HG02884 (cell line): ENCODE measurements at regions not wholly inside any gene's neighbourhood (a gene's known extent, or its start where the extent isn't known, plus 50 kb on each side); places are given as distances from the start of the nearest gene placed in this dataset.

Experiments
- ATAC-seq: cut with Tn5 transposase; IDR thresholded peaks from one replicate; pipeline ENCODE4 v1.9.1; 2021; ENCODE audit warnings: mild to moderate bottlenecking, moderate library complexity; ENCODE audit not compliant: unreplicated experiment

DNA sequence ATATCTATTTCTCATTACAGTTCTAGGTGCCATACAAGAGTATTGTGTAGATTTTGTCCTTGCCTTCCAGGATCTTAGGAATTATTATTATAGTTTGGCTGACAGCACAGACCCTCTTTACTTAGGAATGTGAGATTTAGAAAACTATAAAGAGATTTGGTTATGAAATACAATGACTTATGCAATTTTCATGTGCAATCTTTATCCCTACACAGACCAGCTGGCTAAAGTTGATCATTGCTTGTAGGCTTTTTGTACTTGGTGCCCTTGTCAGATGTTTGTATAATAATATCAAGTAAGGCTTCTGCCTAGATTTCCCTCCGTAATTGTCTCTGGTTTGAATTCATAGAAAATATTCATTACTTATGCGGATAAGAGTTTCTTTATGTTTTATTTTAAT lies 174.5 kb upstream of the GAP43 start:
- ATAC-seq, result no peak

GRCh38 chr3:115450036-115450435 lies 173.3 kb upstream of the GAP43 start:
- ATAC-seq, result no peak

GRCh38 chr3:115464036-115464435 lies 159.3 kb upstream of the GAP43 start:
- no peak for ATAC-seq

DNA sequence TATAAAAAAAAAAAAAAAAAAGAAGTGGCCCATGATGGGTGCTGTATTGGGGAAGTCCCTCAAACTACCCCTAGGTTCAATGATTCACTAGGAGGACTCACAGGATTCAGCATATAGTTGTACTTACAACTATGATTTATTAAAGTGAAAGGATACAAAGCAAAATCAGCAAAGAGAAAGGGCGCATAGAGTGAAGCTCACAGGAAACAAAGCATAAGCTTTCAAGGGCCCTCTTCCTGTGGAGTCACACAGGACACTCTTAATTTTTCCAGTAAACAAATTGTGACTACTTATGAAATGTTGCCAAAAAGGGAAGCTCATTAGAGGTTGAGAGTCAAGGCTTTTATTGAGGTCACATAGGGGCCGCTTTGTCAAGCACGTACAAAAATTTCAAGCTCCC lies 153.7 kb upstream of the GAP43 start:
- no peak for ATAC-seq

GRCh38 chr3:115470254-115470653 lies 153.1 kb upstream of the GAP43 start:
- no peak for ATAC-seq

DNA sequence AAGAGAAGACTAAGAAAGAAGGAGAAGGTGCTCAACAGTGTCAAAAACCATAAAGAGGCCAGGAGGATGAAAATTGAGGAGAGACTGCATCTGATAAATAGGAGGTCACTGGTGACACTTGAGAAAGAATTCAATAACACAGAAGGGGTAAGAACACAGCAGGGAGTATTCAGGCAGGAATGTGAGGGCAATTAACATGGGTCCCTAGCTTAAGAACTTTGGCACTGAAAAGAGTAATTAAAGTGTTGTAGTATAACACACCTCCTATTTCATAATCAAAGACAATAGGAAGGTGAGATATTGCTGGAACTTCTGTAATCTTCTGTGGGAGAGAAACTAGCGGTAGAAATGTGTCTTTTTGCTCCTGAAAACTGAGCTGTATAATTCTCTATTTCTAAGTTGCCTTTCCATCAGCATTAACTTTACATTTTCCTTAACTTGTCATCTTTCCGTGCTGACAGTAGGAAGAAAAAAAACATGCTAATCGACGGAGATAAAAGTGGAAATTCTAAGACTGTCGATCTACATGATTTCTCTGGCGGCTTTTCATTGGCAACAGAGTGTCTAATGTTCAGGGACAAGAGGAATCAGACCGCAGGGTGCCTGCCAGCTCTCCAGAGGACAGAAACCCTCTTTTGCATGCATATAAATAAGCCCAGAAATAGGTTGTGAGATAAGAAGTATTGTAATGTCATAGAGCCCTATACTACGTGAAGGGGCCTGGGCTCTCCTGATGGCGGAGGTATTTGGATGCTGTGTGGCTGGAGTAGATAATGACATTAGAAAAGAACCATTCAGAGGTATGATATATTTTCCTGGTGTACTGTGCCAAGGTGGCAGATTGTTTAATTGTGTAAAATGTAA lies 147.9 kb upstream of the GAP43 start:
- no peak for ATAC-seq

DNA sequence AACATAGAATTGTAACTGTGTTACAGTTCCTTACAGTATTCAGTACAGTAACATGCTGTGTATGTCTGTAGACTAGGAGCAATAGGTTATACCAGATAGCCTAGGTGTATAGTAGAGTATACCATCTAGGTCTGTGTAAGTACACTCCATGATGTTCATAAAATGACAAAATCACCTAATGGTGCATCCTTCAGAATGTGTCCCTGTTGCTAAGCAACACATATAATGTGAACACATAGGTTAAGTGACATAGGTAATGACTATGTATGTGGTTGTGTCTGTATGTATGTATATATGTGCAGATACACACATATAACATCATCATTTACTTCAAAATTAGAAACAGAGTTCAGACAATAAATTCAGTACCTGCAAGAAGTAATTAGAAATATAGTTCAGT lies 146.8 kb upstream of the GAP43 start:
- no peak for ATAC-seq

- no peak for ATAC-seq
Observed at GRCh38 chr3:115478359-115478758, 145.0 kb upstream of the GAP43 start.

DNA sequence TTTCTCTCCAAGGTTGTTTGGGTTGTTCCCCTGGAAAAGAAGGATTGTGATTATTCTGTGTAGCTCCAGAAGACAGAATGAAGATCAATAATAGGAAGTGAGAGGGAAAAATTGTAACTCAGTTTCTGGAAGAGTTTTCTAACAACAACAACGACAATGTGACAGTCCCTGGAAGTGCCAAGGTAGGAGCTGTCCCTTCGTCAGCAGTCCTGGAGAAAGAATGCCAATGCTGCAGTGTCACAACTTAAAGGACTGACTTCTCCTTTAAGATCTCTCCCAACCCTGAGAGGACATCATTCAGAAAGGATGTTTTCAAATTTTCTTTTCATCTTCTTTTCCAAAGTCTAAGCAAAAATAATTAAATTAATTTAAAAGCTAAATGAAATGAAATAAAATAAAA lies 136.4 kb upstream of the GAP43 start:
- ATAC-seq, result no peak

DNA sequence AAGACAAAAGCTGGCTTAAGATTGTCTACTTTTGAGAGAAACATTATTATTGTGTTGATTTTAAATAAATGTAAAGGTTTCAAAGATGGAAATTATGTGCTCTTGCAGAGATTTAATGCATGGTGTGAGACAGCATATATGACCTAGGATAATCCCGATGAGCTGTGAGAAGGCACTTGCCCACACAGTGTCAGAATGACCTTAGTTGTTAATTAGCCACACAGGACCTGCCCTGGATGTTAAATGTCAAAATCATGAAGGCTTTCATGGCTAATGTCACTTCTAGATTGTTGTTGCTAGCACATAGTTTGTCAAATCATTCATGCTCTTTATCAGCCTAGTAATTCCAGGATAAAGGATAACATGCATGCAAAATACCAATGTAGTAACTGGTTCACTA lies 135.3 kb upstream of the GAP43 start:
- ATAC-seq, result no peak

DNA sequence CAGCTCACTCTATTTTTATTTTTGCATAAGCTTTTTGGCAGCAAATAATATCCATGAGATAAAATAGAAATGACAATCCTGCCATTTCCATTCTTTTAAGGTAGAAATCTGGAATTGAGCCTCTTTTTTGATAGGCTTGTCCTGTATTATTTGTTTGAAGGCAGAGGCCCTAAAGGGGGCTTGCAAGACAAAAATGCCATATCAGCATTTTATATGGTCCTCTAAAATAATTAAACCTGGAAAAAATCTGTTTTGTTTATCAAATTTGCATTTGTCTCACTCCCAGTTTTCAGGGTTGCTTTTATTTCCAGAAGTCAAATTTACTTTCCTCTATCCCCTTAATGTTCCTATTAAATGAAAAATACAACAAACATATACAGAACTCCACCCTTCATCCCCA lies 134.9 kb upstream of the GAP43 start:
- no peak for ATAC-seq

GRCh38 chr3:115494826-115495225 lies 128.5 kb upstream of the GAP43 start:
- no peak for ATAC-seq

DNA sequence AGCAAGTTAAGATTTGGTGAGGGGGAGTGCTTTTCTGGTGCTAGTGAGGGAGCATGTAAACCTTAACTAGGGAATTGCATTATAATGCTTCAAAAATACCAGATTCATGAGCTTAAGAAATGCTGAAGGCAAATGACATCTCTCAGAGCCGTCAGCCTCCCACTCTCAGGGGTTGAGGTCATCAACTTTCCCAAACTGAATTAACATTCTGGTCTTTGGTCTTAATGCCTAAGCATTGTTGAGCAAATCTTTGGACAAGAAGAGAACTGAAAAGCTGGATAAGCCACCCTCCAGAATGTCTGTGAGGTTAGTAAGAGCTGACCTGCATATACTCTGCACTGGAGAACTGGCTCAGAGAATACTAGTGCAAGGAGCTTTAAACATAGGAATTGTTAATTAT lies 124.9 kb upstream of the GAP43 start:
- no peak for ATAC-seq

- no peak for ATAC-seq
Observed at GRCh38 chr3:115498898-115499297, 124.4 kb upstream of the GAP43 start.

DNA sequence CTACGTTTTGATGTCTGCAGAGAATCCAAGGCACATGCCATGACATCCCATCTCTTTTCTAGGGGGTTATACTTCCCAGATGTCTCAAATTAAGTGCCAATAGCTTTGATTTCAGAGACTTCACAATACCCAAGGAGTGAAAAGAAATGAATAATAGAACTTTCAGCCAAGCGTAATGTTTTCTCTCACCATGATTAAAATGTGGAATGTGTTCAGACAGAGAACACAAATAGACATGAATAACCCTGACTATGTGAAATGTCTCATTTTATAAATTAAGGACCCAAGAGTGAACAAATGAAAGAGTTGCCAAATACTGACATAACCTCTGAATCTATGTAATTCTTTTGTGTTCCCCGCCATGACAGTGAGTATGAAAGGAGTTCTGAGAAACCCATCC lies 123.6 kb upstream of the GAP43 start:
- ATAC-seq, result no peak

GRCh38 chr3:115500795-115501194 lies 122.5 kb upstream of the GAP43 start:
- ATAC-seq, result no peak

DNA sequence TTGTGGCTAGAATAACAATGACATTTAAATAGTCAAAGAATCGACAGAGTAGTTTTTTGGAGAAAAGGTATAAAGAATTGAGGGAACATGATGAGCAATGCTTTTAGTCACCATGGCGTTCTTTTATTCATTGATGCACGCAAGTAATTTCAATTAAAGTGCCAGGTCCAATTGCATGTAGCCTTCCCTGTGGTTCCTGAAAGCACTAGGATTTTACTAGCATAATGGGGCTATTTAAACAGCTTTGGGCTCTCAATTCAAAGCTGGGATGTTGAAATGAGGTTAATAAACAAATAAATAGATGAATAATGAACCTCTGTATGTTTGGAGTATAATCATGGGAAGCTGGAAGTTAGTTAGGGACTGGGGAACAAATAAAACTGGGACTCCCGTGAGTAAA lies 121.2 kb upstream of the GAP43 start:
- no peak for ATAC-seq

DNA sequence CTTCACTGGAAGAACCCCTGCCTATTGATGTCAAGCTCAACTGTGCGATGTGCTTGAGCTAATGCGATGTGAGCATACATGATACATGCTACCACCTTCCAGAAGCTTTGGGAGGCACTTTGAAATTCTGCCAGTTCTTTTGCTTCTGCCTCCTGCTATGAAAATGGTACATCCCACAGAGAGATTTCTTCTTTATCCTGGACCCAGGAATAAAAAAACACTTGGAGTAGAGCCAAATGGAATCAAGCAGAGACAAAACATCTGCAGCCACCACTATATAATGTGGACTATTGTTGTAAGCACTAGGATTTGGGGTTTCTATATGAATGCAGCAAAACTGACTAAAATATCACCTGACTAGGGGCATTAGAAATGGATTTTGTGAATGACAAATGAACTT lies 119.9 kb upstream of the GAP43 start:
- ATAC-seq, result no peak

- ATAC-seq, result no peak
Observed at GRCh38 chr3:115508562-115508961, 114.7 kb upstream of the GAP43 start.

- peak; percentile 43 for ATAC-seq
Observed at GRCh38 chr3:115512565-115513415, 110.5 kb upstream of the GAP43 start.

DNA sequence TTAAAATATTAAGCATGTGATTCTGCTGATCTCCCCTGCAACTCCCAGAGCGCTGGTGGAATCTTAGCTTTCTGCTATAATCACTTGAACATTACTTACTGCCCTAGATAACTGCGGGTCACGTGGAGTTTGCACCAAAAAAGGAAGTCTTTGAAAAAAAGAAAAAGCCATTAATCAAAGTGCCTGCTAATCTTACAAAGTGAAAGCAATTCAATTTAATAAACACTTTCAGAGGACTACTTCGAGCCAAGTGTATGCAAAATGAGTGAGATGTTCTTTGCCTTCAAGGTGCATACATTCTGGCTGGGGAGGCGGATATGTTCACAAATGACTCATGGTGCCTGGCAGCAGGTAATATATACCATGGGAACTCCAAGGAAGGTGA lies 109.9 kb upstream of the GAP43 start:
- peak; percentile 9 for ATAC-seq

GRCh38 chr3:115517457-115518050 lies 105.8 kb upstream of the GAP43 start:
- peak; percentile 50 for ATAC-seq
